GM21619 (cell line): ENCODE measurements at regions not wholly inside any gene's neighbourhood (a gene's known extent, or its start where the extent isn't known, plus 50 kb on each side); places are given as distances from the start of the nearest gene placed in this dataset.

ENCODE experiments used
- ATAC-seq: cut with Tn5 transposase; IDR thresholded peaks from one replicate; pipeline ENCODE4 v1.9.1; 2021; ENCODE audit not compliant: unreplicated experiment

GRCh38 chr1:72357411-72357810 is 75.1 kb upstream of the NEGR1 start:
- no peak for ATAC-seq

- no peak for ATAC-seq
These were observed 73.6 kb upstream of the NEGR1 start for GRCh38 chr1:72355899-72356298.

- ATAC-seq: no peak
These were observed 59.3 kb upstream of the NEGR1 start for GRCh38 chr1:72341661-72342060.

- no peak for ATAC-seq
These were observed 54.4 kb upstream of the NEGR1 start for GRCh38 chr1:72336776-72337175.
